Mononuclear cell (primary cell): ENCODE measurements at regions not wholly inside any gene's neighbourhood (a gene's known extent, or its start where the extent isn't known, plus 50 kb on each side); places are given as distances from the start of the nearest gene placed in this dataset.

Experiments
- H3K27me3 ChIP-seq: 2 replicates; pipeline ENCODE4 v1.6.0; 2011; ENCODE audit warnings: low read length, control low read depth; ENCODE audit not compliant: insufficient read depth
- H3K4me1 ChIP-seq: 2 replicates; pipeline ENCODE4 v1.5.1; 2011; ENCODE audit warnings: mild to moderate bottlenecking, low read length, control low read depth; ENCODE audit not compliant: insufficient read depth
- H3K4me3 ChIP-seq: 2 replicates; pipeline ENCODE4 v1.5.1; 2011; ENCODE audit warnings: mild to moderate bottlenecking, low read length, moderate library complexity
- H3K9me3 ChIP-seq: 2 replicates; pipeline ENCODE4 v1.5.1; 2011; ENCODE audit warnings: low read depth, mild to moderate bottlenecking, control low read depth, low read length

GRCh38 chr4:123562994-123563750, 166.6 kb downstream of the SPRY1 start:
- no peak overlapping the region for H3K4me3 ChIP-seq
- no peaks in the 10 kb centered on the region for H3K4me1 ChIP-seq
- no peaks in the 10 kb centered on the region for H3K9me3 ChIP-seq
- peaks cover 2% of the 10 kb centered on the region for H3K27me3 ChIP-seq

DNA sequence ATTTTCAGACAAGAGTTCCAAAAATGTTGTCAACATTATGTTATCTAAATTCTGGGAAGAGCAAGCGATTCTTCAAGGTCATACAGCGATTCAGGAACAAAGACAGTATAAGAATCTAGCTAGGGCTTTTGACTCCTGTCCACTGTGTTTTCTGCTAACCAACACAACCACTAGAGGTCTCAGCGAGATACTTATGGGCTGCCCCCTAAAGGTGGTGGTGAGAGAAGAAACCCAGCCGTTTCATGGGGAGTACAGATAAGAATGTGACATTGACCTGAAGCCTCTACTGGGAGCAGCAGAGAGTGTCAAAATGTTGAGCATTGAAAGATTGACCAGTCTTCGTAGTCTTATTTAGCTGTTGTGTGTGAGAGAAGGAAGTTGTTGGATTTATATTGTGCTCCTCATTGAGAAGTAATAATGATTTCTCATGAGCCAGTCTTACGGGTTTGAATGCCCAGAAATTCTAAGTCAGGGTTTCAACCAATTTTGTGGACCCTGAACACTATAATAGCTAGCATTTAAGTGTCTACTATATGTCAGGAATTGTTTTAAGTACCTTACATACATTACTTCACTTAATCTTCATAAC, 168.3 kb downstream of the SPRY1 start:
- peaks cover 2% of the 10 kb centered on the region for H3K27me3 ChIP-seq
- H3K4me1 ChIP-seq: no peaks in the 10 kb centered on the region
- H3K4me3 ChIP-seq: no peak overlapping the region
- H3K9me3 ChIP-seq: no peaks in the 10 kb centered on the region

DNA sequence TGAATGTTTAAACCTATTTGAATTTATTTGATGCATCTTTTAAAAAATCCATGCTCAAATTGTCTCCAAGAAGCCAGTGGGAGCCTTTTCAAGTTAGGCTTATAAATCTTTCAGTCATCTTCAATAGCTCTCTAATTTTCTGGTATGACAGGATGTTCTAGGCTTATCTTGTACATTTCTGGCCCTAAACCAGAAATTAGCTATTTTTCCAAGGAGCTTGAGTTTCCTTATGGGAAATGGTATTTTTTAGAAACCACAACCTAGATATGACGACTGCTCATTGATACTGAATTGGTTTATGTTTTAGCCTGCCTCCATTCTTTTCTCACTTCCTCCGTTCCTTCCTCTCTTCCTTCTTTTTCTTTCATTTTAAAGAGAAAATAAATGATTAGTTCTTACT, 172.3 kb downstream of the SPRY1 start:
- peaks cover 2% of the 10 kb centered on the region for H3K27me3 ChIP-seq
- no peaks in the 10 kb centered on the region for H3K9me3 ChIP-seq
- no peaks in the 10 kb centered on the region for H3K4me1 ChIP-seq
- H3K4me3 ChIP-seq: no peak overlapping the region

DNA sequence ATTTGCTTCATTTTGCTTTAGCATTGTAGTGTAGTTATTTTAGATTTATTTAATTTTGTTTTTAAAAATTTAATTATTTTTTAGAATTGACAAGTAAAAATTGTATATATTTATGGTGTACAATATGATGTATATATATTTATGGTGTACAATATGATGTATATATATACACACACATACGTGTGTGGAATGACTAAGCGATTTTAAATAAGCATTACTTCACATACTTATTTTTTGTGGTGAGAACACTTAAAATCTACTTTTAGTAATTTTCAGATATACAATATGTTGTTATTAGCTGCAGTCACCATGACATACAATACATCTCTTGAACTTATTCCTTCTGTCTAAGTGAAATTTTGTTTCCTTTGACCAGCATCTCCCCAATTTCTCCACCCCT, 172.9 kb downstream of the SPRY1 start:
- H3K4me3 ChIP-seq: no peak overlapping the region
- H3K9me3 ChIP-seq: no peaks in the 10 kb centered on the region
- peaks cover 2% of the 10 kb centered on the region for H3K27me3 ChIP-seq
- H3K4me1 ChIP-seq: no peaks in the 10 kb centered on the region

GRCh38 chr4:123573866-123574508, 177.4 kb downstream of the SPRY1 start:
- Histone ChIP-seq H3K27me3 (no peaks in the 10 kb centered on the region), H3K4me3 (no peak overlapping the region), H3K9me3 (no peaks in the 10 kb centered on the region), H3K4me1 (no peaks in the 10 kb centered on the region)

DNA sequence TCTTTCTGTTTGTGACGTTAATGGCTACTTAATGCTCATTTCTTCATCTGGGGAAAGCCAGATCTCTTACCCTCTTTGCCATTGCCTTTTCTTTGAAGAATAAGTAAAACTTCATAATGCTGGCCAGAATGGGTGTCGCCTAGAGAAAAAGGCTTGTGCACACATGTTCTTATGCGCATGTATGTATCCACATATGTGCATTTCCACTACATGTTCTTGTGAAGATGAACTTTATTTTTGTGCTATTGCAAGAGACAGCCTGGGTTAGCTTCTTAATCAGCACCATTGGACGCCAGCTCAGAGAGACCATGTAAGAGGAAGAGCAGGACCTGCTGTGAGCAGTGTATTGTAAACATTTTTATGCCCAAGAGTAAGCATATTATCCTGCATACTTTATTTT, 178.7 kb downstream of the SPRY1 start:
- H3K4me1 ChIP-seq: no peaks in the 10 kb centered on the region
- H3K27me3 ChIP-seq: no peaks in the 10 kb centered on the region
- H3K9me3 ChIP-seq: no peaks in the 10 kb centered on the region
- H3K4me3 ChIP-seq: no peak overlapping the region

DNA sequence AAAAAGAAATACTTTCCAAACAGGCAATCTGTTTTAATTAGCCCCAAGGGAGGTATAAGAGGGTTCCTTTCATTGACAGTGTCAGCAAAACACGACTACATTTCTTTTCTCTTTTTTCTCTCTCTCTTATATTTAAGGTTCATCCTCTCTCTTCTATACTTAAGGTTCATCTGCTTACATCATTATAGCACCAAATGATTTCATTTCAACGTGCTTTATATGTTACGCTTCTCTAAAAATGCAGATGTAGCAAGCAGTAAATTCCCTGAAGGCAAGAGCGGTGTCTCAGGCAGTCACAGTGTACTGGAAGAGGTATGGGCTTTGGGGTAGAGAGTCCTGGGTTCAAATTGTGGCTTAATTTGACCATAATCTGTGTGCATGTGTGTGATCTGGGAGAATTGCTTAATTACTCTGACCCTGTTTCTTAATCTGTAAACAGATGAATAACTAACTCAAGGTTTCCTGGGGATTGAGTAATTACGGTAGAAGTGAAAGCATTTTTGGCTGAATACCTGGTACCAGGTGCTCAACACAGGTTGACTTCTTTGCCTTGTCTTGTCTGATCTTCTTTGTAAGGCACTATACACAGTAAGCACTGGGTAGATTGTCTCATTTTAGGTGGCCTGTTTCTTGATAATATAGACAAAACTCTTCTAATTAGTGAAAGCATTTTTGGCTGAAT, 180.8 kb downstream of the SPRY1 start:
- no peaks in the 10 kb centered on the region for H3K4me1 ChIP-seq
- H3K4me3 ChIP-seq: no peak overlapping the region
- H3K9me3 ChIP-seq: no peaks in the 10 kb centered on the region
- no peaks in the 10 kb centered on the region for H3K27me3 ChIP-seq

DNA sequence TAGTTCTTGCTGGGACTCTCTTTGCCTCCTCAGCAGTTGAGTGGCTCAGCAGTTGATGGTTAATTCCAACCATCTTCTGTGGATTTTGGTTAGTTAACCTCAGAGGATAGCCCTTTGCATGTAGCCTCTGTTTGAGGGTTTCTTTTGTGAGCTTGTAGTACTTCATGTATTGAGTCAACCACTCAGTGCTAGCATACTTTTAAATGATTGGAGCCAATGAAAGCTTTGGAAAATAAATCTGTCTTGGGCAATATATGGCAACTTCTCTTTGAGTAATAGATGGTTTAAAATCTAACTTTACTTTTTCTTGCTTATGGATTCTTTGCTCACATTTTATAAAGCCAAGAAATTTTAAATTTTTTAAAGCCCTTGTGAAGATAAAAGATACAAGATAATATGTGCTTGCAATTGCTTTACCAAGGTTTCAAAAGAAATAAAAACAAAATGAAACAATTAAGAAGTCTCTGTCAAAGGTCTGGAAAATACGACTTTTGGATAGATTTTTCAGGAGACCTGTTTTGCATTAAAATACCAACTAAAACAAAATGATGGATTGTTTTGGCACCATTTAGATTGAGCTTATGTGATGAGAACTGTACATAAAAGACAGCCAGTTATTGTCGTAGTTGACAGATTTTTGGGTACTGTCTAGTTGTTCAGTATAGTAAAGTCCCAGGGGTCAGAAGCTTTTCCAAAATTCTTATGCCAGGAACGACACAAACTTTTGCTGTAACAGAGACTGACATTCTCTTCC, 181.9 kb downstream of the SPRY1 start:
- H3K9me3 ChIP-seq: no peaks in the 10 kb centered on the region
- H3K4me1 ChIP-seq: no peaks in the 10 kb centered on the region
- no peaks in the 10 kb centered on the region for H3K27me3 ChIP-seq
- H3K4me3 ChIP-seq: no peak overlapping the region

- H3K9me3 ChIP-seq: no peaks in the 10 kb centered on the region
Measured at GRCh38 chr4:123579961-123580360, 183.4 kb downstream of the SPRY1 start.

GRCh38 chr4:123580981-123581664, 184.5 kb downstream of the SPRY1 start:
- no peaks in the 10 kb centered on the region for H3K4me1 ChIP-seq
- no peak overlapping the region for H3K4me3 ChIP-seq
- no peaks in the 10 kb centered on the region for H3K27me3 ChIP-seq
- no peaks in the 10 kb centered on the region for H3K9me3 ChIP-seq

More at GRCh38 chr4:123579961-123580360, 183.4 kb downstream of the SPRY1 start:
- H3K4me1 ChIP-seq: no peaks in the 10 kb centered on the region
- no peak overlapping the region for H3K4me3 ChIP-seq
- no peaks in the 10 kb centered on the region for H3K27me3 ChIP-seq

- no peaks in the 10 kb centered on the region for H3K27me3 ChIP-seq
- H3K9me3 ChIP-seq: no peaks in the 10 kb centered on the region
- H3K4me3 ChIP-seq: no peak overlapping the region
- H3K4me1 ChIP-seq: no peaks in the 10 kb centered on the region
Measured at GRCh38 chr4:123581802-123582201, 185.2 kb downstream of the SPRY1 start.

DNA sequence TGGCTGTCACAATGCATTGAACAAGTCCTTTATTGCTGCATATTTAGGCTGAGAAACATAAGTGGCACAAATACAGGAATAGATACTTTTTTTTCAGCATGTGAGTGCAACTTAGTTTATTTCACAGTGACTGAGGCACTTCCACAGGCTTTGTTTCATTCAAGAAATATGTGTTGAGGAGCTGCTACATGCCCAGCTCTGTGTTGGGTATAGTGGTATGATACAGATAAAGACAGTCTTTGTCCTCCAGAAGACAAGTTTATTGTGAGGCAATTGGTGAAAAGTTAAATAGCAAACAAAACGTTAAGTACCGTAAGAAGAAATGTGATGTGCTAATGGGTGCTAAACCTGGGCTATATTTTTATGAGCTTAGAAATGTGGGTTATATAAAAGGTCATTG, 186.4 kb downstream of the SPRY1 start:
- Histone ChIP-seq H3K27me3 (no peaks in the 10 kb centered on the region), H3K9me3 (no peaks in the 10 kb centered on the region), H3K4me1 (peaks cover 2% of the 10 kb centered on the region), H3K4me3 (no peak overlapping the region)

GRCh38 chr4:123585111-123585510, 188.5 kb downstream of the SPRY1 start:
- no peak overlapping the region for H3K4me3 ChIP-seq
- H3K27me3 ChIP-seq: no peaks in the 10 kb centered on the region
- no peaks in the 10 kb centered on the region for H3K9me3 ChIP-seq
- H3K4me1 ChIP-seq: peaks cover 15% of the 10 kb centered on the region

GRCh38 chr4:123587983-123588494, 191.4 kb downstream of the SPRY1 start:
- no peaks in the 10 kb centered on the region for H3K27me3 ChIP-seq
- peaks cover 15% of the 10 kb centered on the region for H3K4me1 ChIP-seq
- no peak overlapping the region for H3K4me3 ChIP-seq
- no peaks in the 10 kb centered on the region for H3K9me3 ChIP-seq
